ENCODE measurements at regions not wholly inside any gene's neighbourhood (a gene's known extent, or its start where the extent isn't known, plus 50 kb on each side); places are given as distances from the start of the nearest gene placed in this dataset.

GRCh38 chr17:77685881-77686486 lies 272.5 kb upstream of the TNRC6C start:
- no peak for TF ChIP-seq CTCF (conservative IDR thresholded peaks at IDR 0.05)
- peaks cover 6% of the 10 kb centered on the region for H3K4me1 Mint-ChIP-seq
- peaks cover 46% of the 10 kb centered on the region for H3K27me3 Mint-ChIP-seq (ENCODE audit: low read depth)
- no peaks in the 10 kb centered on the region for H3K36me3 Mint-ChIP-seq (ENCODE audit: low read depth)
- no peak for DNase-seq (ENCODE audit: low read depth, low spot score)
- H3K27ac Mint-ChIP-seq (ENCODE audit: unreplicated experiment): no peak overlapping the region
- H3K9me3 Mint-ChIP-seq: no peaks in the 10 kb centered on the region
- H3K4me3 Mint-ChIP-seq: no peak overlapping the region

- DNase-seq (ENCODE audit: low read depth, low spot score): no peak
- H3K4me3 Mint-ChIP-seq: no peak overlapping the region
- no peak overlapping the region for H3K27ac Mint-ChIP-seq (ENCODE audit: unreplicated experiment)
- H3K9me3 Mint-ChIP-seq: no peaks in the 10 kb centered on the region
- peaks cover 53% of the 10 kb centered on the region for H3K27me3 Mint-ChIP-seq (ENCODE audit: low read depth)
- no peak for TF ChIP-seq CTCF (conservative IDR thresholded peaks at IDR 0.05)
- peaks cover 6% of the 10 kb centered on the region for H3K4me1 Mint-ChIP-seq
- H3K36me3 Mint-ChIP-seq (ENCODE audit: low read depth): no peaks in the 10 kb centered on the region
Observed at GRCh38 chr17:77686903-77687302, 271.6 kb upstream of the TNRC6C start.

DNA sequence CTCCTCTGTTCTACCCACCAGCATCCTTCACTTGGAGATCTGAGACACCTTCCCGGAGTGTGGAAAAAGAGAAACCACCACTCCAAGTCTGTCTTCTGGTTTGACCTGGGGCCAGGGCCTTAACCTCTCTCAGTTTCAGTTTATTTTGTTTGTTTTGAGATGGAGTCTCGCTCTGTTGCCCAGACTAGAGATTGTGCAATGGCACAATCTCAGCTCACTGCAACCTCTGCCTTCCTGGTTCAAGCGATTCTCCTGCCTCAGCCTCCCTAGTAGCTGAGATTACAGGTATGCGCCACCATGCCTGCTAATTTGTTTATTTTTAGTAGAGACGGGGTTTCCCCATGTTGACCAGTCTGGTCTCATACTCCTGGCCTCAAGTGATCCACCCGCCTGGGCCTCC lies 271.1 kb upstream of the TNRC6C start:
- no peaks in the 10 kb centered on the region for H3K36me3 Mint-ChIP-seq (ENCODE audit: low read depth)
- TF ChIP-seq CTCF (conservative IDR thresholded peaks at IDR 0.05): no peak
- H3K9me3 Mint-ChIP-seq: no peaks in the 10 kb centered on the region
- H3K27me3 Mint-ChIP-seq (ENCODE audit: low read depth): peaks cover 58% of the 10 kb centered on the region
- no peak for DNase-seq (ENCODE audit: low read depth, low spot score)
- H3K4me3 Mint-ChIP-seq: no peak overlapping the region
- no peak overlapping the region for H3K27ac Mint-ChIP-seq (ENCODE audit: unreplicated experiment)
- H3K4me1 Mint-ChIP-seq: peaks cover 6% of the 10 kb centered on the region

GRCh38 chr17:77687921-77688320 lies 270.6 kb upstream of the TNRC6C start:
- Mint-ChIP-seq H3K4me1 (peaks cover 6% of the 10 kb centered on the region), H3K27ac (ENCODE audit: unreplicated experiment) (no peak overlapping the region), H3K9me3 (no peaks in the 10 kb centered on the region), H3K4me3 (no peak overlapping the region), H3K27me3 (ENCODE audit: low read depth) (peaks cover 62% of the 10 kb centered on the region), H3K36me3 (ENCODE audit: low read depth) (no peaks in the 10 kb centered on the region)
- DNase-seq (ENCODE audit: low read depth, low spot score): no peak
- TF ChIP-seq CTCF (conservative IDR thresholded peaks at IDR 0.05): no peak

DNA sequence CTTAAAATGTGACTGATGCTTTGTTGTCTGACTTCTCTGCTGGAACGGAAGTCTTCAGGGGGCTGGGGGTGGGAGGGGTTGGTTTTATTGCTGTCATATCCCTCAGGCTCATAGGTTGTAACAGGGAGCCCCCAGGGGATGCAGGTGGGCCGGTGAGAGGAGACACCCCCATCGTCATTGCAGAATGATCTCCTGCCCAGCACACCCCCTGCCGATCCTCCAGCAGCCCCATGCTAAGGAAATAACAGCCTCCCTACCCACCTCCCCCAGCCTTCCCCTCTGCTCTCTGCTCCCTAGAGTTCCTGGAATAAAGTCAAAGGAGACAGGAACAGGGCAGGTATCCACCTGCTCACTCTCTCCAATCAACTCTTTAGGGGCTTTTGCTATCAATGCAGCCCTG lies 270.1 kb upstream of the TNRC6C start:
- peaks cover 6% of the 10 kb centered on the region for H3K4me1 Mint-ChIP-seq
- no peak for DNase-seq (ENCODE audit: low read depth, low spot score)
- H3K4me3 Mint-ChIP-seq: no peak overlapping the region
- H3K36me3 Mint-ChIP-seq (ENCODE audit: low read depth): no peaks in the 10 kb centered on the region
- no peak for TF ChIP-seq CTCF (conservative IDR thresholded peaks at IDR 0.05)
- no peaks in the 10 kb centered on the region for H3K9me3 Mint-ChIP-seq
- no peak overlapping the region for H3K27ac Mint-ChIP-seq (ENCODE audit: unreplicated experiment)
- H3K27me3 Mint-ChIP-seq (ENCODE audit: low read depth): peaks cover 67% of the 10 kb centered on the region

Measured in neural crest cell (in vitro differentiated cells).